Duodenal mucosa (tissue), 2 donors: ENCODE measurements at regions not wholly inside any gene's neighbourhood (a gene's known extent, or its start where the extent isn't known, plus 50 kb on each side); places are given as distances from the start of the nearest gene placed in this dataset.
"Not testable (repeated sequence)": the region's sequence is repeated elsewhere in the genome, so short reads cannot be mapped to it uniquely, and the experiment has no call there.

Source experiments
- H3K27ac ChIP-seq: one replicate; pipeline ENCODE4 v1.7.0; 2013; ENCODE audit warnings: low read depth, low read length
- H3K27me3 ChIP-seq, 2 donors: one replicate each; pipeline ENCODE4 v1.7.0; 2013; ENCODE audit warnings: low read length in 2 of 2, control low read depth in 1 of 2; ENCODE audit not compliant: insufficient read depth in 2 of 2, control insufficient read depth in 1 of 2
- H3K36me3 ChIP-seq, 2 donors: one replicate each; pipeline ENCODE4 v1.7.0; 2013; ENCODE audit warnings: low read length in 2 of 2, control low read depth in 1 of 2; ENCODE audit not compliant: insufficient read depth in 2 of 2, control insufficient read depth in 1 of 2
- H3K4me1 ChIP-seq, 2 donors: one replicate each; pipeline ENCODE4 v1.7.0; 2013; ENCODE audit warnings: low read length in 2 of 2, control low read depth in 1 of 2; ENCODE audit not compliant: insufficient read depth in 2 of 2, control insufficient read depth in 1 of 2
- H3K4me3 ChIP-seq, 2 donors: one replicate each; pipeline ENCODE4 v1.7.0; 2013; ENCODE audit warnings: low read length in 2 of 2, low read depth in 1 of 2
- H3K9ac ChIP-seq, 2 donors: one replicate each; pipeline ENCODE4 v1.7.0; 2013; ENCODE audit warnings: low read length in 2 of 2, low read depth in 1 of 2
- H3K9me3 ChIP-seq, 2 donors: one replicate each; pipeline ENCODE4 v1.7.0; 2013; ENCODE audit warnings: low read length in 2 of 2, control low read depth in 1 of 2; ENCODE audit not compliant: control insufficient read depth in 1 of 2

- Histone ChIP-seq H3K4me3 (no peak overlapping the region), H3K4me1 (no peaks in the 10 kb centered on the region), H3K9ac (no peak overlapping the region), H3K9me3 (no peaks in the 10 kb centered on the region), H3K27me3 (peaks cover 0 to 5% of the 10 kb centered on the region in 2 donors), H3K27ac (no peak overlapping the region), H3K36me3 (no peaks in the 10 kb centered on the region)
Measured at GRCh38 chr2:111669928-111670695, 213.9 kb downstream of the ANAPC1 start.

GRCh38 chr2:111670776-111671175 lies 213.2 kb downstream of the ANAPC1 start:
- Histone ChIP-seq H3K9me3 (no peaks in the 10 kb centered on the region), H3K27ac (no peak overlapping the region), H3K27me3 (peaks cover 0 to 5% of the 10 kb centered on the region in 2 donors), H3K9ac (no peak overlapping the region), H3K4me1 (peaks cover 0 to 4% of the 10 kb centered on the region in 2 donors), H3K4me3 (no peak overlapping the region), H3K36me3 (no peaks in the 10 kb centered on the region)

GRCh38 chr2:111671426-111672150 lies 212.4 kb downstream of the ANAPC1 start:
- Histone ChIP-seq H3K27ac (no peak overlapping the region), H3K9ac (no peak overlapping the region), H3K9me3 (no peaks in the 10 kb centered on the region), H3K27me3 (peaks cover 0 to under 1% of the 10 kb centered on the region in 2 donors), H3K36me3 (no peaks in the 10 kb centered on the region), H3K4me3 (no peak overlapping the region), H3K4me1 (peaks cover 0 to 8% of the 10 kb centered on the region in 2 donors)

GRCh38 chr2:111672641-111673040 lies 211.4 kb downstream of the ANAPC1 start:
- H3K4me1 ChIP-seq, H3K9ac ChIP-seq, H3K27me3 ChIP-seq, H3K27ac ChIP-seq, H3K9me3 ChIP-seq, H3K4me3 ChIP-seq, H3K36me3 ChIP-seq: not testable (repeated sequence)

GRCh38 chr2:111673526-111673925 lies 210.5 kb downstream of the ANAPC1 start:
- no peaks in the 10 kb centered on the region for H3K27me3 ChIP-seq
- no peak overlapping the region for H3K27ac ChIP-seq
- H3K9ac ChIP-seq = no peak overlapping the region

GRCh38 chr2:111675419-111676194 lies 208.4 kb downstream of the ANAPC1 start:
- Histone ChIP-seq H3K27me3 (no peaks in the 10 kb centered on the region), H3K4me1 (peaks cover 0 to 8% of the 10 kb centered on the region in 2 donors), H3K4me3 (no peak overlapping the region), H3K9me3 (no peaks in the 10 kb centered on the region), H3K27ac (no peak overlapping the region), H3K36me3 (no peaks in the 10 kb centered on the region), H3K9ac (no peak overlapping the region)

More at GRCh38 chr2:111673526-111673925, 210.5 kb downstream of the ANAPC1 start:
- Histone ChIP-seq H3K4me1 (peaks cover 0 to 8% of the 10 kb centered on the region in 2 donors), H3K4me3 (no peak overlapping the region), H3K9me3 (no peaks in the 10 kb centered on the region), H3K36me3 (no peaks in the 10 kb centered on the region)

- H3K27me3 ChIP-seq = no peaks in the 10 kb centered on the region
- no peaks in the 10 kb centered on the region for H3K9me3 ChIP-seq
- no peak overlapping the region for H3K4me3 ChIP-seq
- no peak overlapping the region for H3K27ac ChIP-seq
- H3K36me3 ChIP-seq = no peaks in the 10 kb centered on the region
- H3K9ac ChIP-seq = no peak overlapping the region
- peaks cover 0 to 8% of the 10 kb centered on the region in 2 donors for H3K4me1 ChIP-seq
Measured at GRCh38 chr2:111676291-111676822, 207.6 kb downstream of the ANAPC1 start.

GRCh38 chr2:111678161-111678560 lies 205.8 kb downstream of the ANAPC1 start:
- Histone ChIP-seq H3K36me3 (no peaks in the 10 kb centered on the region), H3K27ac (no peak overlapping the region), H3K4me1 (peaks cover 0 to 8% of the 10 kb centered on the region in 2 donors), H3K9me3 (no peaks in the 10 kb centered on the region), H3K9ac (no peak overlapping the region), H3K4me3 (no peak overlapping the region), H3K27me3 (no peaks in the 10 kb centered on the region)

- no peak overlapping the region for H3K27ac ChIP-seq
Measured at GRCh38 chr2:111678651-111679050, 205.3 kb downstream of the ANAPC1 start.

More at GRCh38 chr2:111678651-111679050, 205.3 kb downstream of the ANAPC1 start:
- Histone ChIP-seq H3K9ac (no peak overlapping the region), H3K27me3 (no peaks in the 10 kb centered on the region), H3K9me3 (no peaks in the 10 kb centered on the region), H3K36me3 (no peaks in the 10 kb centered on the region), H3K4me1 (peaks cover 0 to 8% of the 10 kb centered on the region in 2 donors), H3K4me3 (no peak overlapping the region)
